ENCODE measurements at regions not wholly inside any gene's neighbourhood (a gene's known extent, or its start where the extent isn't known, plus 50 kb on each side); places are given as distances from the start of the nearest gene placed in this dataset.
A peak's percentile ranks its signal among the peaks of the same experiment; 100 is the strongest.

DNA sequence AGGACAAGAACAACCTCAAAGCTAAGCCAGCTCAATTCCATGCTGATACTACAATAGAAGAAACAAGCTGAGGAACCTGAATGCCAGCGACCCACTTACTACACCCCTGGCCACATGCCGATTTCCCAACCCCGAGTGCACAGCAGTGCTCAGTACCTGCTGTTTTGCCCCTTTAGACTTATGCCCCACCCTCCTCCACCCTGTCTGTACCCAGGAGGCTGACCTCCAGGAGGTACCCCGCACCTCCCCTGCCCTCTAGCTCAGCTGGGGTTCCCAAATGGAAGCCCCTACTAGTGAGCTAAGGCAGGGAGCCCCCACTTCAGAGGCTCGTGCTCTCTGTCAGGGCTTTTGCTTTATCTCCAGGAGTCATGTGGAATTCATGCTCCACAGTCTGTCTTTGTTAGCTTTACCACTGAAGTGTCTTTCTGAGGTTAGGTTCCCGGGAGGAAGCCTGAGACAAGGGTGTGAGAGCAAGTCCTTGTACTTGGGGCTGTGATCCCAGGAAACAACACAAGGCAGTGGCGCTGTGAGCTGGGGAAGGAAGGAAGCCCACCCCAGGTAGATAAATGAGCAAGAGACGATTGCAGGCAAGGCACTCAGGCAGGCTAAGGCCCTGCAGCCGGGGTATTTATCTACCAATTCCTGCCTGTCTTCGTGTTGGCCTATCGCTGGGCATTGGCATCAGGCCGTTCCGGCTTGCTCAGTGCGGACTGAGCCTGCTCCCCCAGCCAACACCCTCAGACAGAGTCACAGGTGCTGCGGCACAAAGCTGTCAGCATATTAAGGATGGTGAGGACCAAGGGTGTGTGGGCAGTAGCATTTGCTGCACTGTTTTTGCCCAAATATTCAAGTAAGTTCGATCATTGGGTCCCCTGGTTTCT lies 220.5 kb downstream of the CYP26B1 start:
- Histone ChIP-seq H3K4me3 (no peak overlapping the region), H3K27ac (no peak overlapping the region), H3K4me1 (peaks cover 0 to 8% (median 0%) of the 10 kb centered on the region in 4 donors), H3K36me3 (no peaks in the 10 kb centered on the region), H3K27me3 (no peaks in the 10 kb centered on the region), H3K9me3 (no peaks in the 10 kb centered on the region)
- ATAC-seq = no peak
- 70% methylated on average over 5 of the region's 16 CpGs for WGBS (ENCODE audit: insufficient coverage, low coverage, low lambda C conversion rate, missing lambda C conversion rate)
- intact Hi-C loops (cut with DNase I) = loop anchor here in 1 of 2 donors (5.0 kb wide), 1 partner anchor 220 kb away; the partner anchor contains the start of gene CYP26B1
- TF ChIP-seq POLR2A (IDR thresholded peaks at IDR 0.05) = no peak
- TF ChIP-seq, protein P1, sequence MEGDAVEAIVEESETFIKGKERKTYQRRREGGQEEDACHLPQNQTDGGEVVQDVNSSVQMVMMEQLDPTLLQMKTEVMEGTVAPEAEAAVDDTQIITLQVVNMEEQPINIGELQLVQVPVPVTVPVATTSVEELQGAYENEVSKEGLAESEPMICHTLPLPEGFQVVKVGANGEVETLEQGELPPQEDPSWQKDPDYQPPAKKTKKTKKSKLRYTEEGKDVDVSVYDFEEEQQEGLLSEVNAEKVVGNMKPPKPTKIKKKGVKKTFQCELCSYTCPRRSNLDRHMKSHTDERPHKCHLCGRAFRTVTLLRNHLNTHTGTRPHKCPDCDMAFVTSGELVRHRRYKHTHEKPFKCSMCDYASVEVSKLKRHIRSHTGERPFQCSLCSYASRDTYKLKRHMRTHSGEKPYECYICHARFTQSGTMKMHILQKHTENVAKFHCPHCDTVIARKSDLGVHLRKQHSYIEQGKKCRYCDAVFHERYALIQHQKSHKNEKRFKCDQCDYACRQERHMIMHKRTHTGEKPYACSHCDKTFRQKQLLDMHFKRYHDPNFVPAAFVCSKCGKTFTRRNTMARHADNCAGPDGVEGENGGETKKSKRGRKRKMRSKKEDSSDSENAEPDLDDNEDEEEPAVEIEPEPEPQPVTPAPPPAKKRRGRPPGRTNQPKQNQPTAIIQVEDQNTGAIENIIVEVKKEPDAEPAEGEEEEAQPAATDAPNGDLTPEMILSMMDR (IDR thresholded peaks at IDR 0.05) = no peak
- no peak for DNase-seq

DNA sequence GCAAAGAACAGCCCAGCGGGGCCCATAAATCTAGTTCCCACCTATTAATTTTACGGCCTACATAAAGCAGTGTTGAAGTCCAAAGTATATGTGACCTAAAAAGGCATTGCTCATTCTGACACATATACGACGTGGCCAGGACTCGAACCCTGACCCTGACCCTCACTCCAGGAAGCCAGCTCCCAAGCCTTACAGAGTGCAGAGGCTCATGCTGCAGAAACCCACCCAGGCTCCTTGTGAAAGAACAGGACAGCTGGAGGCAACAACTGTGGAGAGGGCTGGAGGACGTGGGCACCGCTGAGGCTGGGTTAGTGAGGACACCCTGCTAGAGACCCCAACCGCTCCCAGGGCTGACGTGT lies 221.6 kb downstream of the CYP26B1 start:
- Histone ChIP-seq H3K27me3 (no peaks in the 10 kb centered on the region), H3K4me1 (peaks cover 0 to 8% (median 0%) of the 10 kb centered on the region in 4 donors), H3K9me3 (no peaks in the 10 kb centered on the region), H3K4me3 (no peak overlapping the region), H3K36me3 (no peaks in the 10 kb centered on the region), H3K27ac (no peak overlapping the region)
- DNase-seq (no peak), ATAC-seq (no peak)
- 55% methylated on average over 2 of the region's 9 CpGs for WGBS (ENCODE audit: insufficient coverage, low coverage, low lambda C conversion rate, missing lambda C conversion rate)
- intact Hi-C loops (cut with DNase I) = loop anchor here in 1 of 2 donors (5.0 kb wide), 1 partner anchor 221 kb away; the partner anchor contains the start of gene CYP26B1
- TF ChIP-seq, protein P1 (IDR thresholded peaks at IDR 0.05) = no peak
- no peak for TF ChIP-seq POLR2A (IDR thresholded peaks at IDR 0.05)

DNA sequence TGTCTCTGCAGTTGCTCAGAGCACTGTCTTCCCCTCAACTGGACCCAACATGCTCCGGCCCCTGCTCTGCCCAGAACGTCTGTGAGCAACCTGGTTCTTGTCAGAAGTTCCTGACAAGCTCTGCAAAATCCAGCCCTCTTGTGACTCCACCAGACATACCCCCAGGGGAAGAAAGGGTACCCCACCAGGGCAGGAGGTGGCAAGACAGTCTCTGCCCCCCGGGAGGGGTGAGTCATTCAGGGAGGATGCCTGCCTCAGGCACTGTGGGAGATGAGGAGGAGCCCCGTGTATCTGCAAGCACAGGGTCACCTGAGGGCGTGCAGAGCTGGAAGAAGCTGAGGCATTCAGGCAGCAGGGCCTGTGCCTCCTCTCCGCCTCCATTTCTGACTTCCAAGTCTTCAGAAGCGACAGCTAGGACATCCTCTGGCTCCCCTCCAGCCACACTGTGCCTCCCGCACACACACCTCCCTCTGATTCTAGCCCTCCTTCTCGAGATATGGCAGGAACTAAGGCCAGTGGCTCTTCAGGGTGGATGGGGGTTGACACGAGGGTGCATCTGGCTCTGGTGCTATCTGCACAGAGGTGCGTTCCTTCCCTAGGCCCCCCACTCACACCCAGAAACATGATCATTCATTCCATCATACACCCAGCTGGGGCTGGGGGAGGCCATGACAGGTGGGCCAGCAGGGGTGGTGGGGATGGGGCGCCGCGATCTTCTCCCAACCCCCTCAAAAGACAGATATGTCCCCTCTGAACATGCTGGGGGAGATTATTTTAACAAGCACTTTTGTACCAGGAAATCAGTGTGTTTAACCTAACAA lies 222.2 kb downstream of the CYP26B1 start:
- WGBS (ENCODE audit: insufficient coverage, low coverage, low lambda C conversion rate, missing lambda C conversion rate) = 100% methylated on average over 1 of the region's 14 CpGs
- H3K9me3 ChIP-seq = no peaks in the 10 kb centered on the region
- H3K36me3 ChIP-seq = no peaks in the 10 kb centered on the region
- ATAC-seq = no peak
- no peaks in the 10 kb centered on the region for H3K27me3 ChIP-seq
- no peak for DNase-seq
- H3K27ac ChIP-seq = no peak overlapping the region
- peaks cover 0 to 8% (median 0%) of the 10 kb centered on the region in 4 donors for H3K4me1 ChIP-seq
- H3K4me3 ChIP-seq = no peak overlapping the region
- intact Hi-C loops (cut with DNase I) = loop anchor here in 1 of 2 donors (5.0 kb wide), 1 partner anchor 222 kb away; the partner anchor contains the start of gene CYP26B1
- TF ChIP-seq, protein P1 (IDR thresholded peaks at IDR 0.05) = no peak
- no peak for TF ChIP-seq POLR2A (IDR thresholded peaks at IDR 0.05)

DNA sequence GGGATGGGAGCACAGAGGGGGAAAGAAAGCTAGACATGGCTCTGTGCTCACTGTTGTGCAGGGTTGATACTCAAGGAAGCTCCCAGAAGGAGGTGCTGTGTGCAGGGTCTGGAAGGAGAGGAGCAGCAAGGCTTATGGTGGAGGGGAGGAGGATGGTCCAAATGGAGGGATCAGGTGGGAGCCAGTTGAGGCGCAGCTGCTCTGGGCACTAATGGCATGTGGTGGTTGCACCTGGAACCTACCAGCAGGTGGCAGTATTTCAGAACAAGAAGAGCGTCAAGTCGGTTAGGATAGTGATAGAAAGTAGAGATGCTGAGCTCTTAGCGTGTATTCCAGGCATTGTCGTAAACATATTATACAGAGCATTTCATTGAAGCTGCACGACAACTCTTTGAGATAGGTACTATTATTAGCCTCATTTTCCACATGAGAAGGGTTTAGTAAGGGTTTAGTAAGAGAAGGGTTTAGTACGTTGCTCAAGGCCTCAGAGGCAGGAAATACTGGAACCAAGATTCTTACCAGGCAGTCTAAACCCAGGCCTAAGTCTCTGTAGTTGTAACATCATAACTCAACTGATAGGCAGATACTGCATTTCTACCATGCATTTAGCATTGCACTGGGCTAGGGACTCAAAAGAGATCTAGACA lies 223.7 kb downstream of the CYP26B1 start:
- no peaks in the 10 kb centered on the region for H3K27me3 ChIP-seq
- DNase-seq (peak in 2 of 3 donors; percentile 59 to 73), ATAC-seq (peak; percentile 85 to 97 (median 93))
- H3K36me3 ChIP-seq = no peaks in the 10 kb centered on the region
- H3K4me3 ChIP-seq = no peak overlapping the region
- no peaks in the 10 kb centered on the region for H3K9me3 ChIP-seq
- TF ChIP-seq POLR2A (IDR thresholded peaks at IDR 0.05) = no peak
- TF ChIP-seq, protein P1 (IDR thresholded peaks at IDR 0.05) = peak; percentile 87 to 94 (median 90)
- intact Hi-C loops (cut with DNase I) = loop anchor here in 1 of 2 donors (5.0 kb wide), 1 partner anchor 228 kb away; no protein-coding TSS in a partner anchor
- no peak overlapping the region for H3K27ac ChIP-seq
- no peaks in the 10 kb centered on the region for H3K4me1 ChIP-seq
- WGBS (ENCODE audit: insufficient coverage, low coverage, low lambda C conversion rate, missing lambda C conversion rate) = 15% methylated on average over 7 of the region's 7 CpGs
